ENCODE measurements at regions not wholly inside any gene's neighbourhood (a gene's known extent, or its start where the extent isn't known, plus 50 kb on each side); places are given as distances from the start of the nearest gene placed in this dataset.

DNA sequence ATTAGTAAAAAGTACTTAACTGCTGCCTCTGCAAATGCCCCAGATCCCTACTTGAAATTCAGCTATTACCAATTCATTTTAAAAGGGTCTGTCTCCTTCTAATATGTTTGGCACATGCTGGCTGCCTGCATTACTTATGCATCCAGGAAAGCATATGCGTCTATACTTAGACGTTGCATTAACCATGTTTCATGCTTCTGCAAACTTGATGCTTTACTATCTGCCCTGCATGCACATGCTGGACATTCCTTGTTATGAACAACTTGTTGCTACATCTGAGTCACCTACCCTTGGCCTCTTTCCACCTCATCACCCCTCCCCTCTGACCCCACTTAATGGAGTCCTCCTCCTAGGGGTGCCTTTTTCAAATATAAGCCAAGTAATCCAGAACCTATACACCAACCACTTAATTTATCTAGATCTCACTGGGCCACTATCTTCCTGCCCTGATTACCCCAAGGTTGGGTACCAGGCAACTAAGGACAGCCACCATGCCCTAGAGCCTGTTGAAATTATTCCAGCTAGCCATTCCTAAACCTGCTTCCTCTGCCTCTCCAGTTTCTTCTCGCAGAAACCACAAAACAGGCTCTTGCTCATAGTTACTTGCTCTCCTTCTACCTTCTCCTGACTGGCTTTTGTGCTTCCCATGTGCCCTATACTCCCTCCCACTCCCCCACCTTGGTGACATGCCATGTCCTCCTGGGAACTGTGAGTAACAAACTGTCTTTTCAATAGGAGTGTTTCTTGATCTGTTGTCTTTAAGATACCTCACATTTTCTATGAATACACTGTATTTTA, 1187.9 kb downstream of the REEP3 start:
- Histone ChIP-seq H3K4me3 (no peak overlapping the region), H4K20me1 (ENCODE audit: insufficient read depth, poor library complexity, severe bottlenecking) (no peaks in the 10 kb centered on the region), H3K36me3 (replicated peaks; ENCODE audit: insufficient read depth, low read depth) (no peaks in the 10 kb centered on the region), H2AFZ (no peak overlapping the region), H3K27me3 (no peaks in the 10 kb centered on the region), H3K9me2 (replicated peaks; ENCODE audit: insufficient read depth) (no peaks in the 10 kb centered on the region), H3K27ac (no peak overlapping the region), H3K4me2 (no peak overlapping the region), H3K9me3 (ENCODE audit: low read depth) (no peaks in the 10 kb centered on the region), H3K79me2 (no peaks in the 10 kb centered on the region), H3K4me1 (ENCODE audit: insufficient read depth) (no peaks in the 10 kb centered on the region)
- 94% methylated on average over 3 of the region's 3 CpGs for WGBS (ENCODE audit: low lambda C conversion rate, missing lambda C conversion rate)
- no peak for DNase-seq (ENCODE audit: low spot score)
- TF ChIP-seq EZH2 (IDR thresholded peaks at IDR 0.05; ENCODE audit: borderline replicate concordance) (no peak), CTCF (IDR thresholded peaks at IDR 0.05; ENCODE audit: poor library complexity) (no peak), EZH2phosphoT487 (IDR thresholded peaks at IDR 0.05; ENCODE audit: low read depth, severe bottlenecking, unreplicated experiment) (no peak)

DNA sequence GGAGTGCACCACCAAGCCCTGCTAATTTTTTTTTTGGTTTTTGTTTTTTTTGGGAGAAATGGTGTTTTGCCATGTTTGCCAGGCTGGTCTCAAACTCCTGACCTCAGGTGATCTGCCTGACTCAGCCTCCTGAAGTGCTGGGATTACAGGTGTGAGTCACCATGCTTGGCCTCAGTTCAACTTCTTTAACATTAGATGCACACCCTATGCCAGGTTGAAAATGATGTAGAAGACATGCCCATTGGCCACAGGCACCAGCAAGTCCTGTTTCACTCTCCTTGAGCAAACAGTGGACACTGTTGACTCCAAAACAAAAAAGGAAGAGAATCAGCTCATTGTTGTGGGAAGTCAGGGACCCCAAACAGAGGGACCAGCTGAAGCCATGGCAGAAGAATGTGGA, 1205.3 kb downstream of the REEP3 start:
- Histone ChIP-seq H2AFZ (no peak overlapping the region), H3K9me3 (ENCODE audit: low read depth) (no peaks in the 10 kb centered on the region), H4K20me1 (ENCODE audit: insufficient read depth, poor library complexity, severe bottlenecking) (no peaks in the 10 kb centered on the region), H3K9me2 (replicated peaks; ENCODE audit: insufficient read depth) (no peaks in the 10 kb centered on the region), H3K36me3 (replicated peaks; ENCODE audit: insufficient read depth, low read depth) (no peaks in the 10 kb centered on the region), H3K4me1 (ENCODE audit: insufficient read depth) (no peaks in the 10 kb centered on the region), H3K27ac (no peak overlapping the region), H3K4me2 (no peak overlapping the region), H3K4me3 (no peak overlapping the region), H3K27me3 (no peaks in the 10 kb centered on the region), H3K79me2 (no peaks in the 10 kb centered on the region)
- no peak for DNase-seq (ENCODE audit: low spot score)
- TF ChIP-seq CTCF (IDR thresholded peaks at IDR 0.05; ENCODE audit: poor library complexity) (no peak), EZH2phosphoT487 (IDR thresholded peaks at IDR 0.05; ENCODE audit: low read depth, severe bottlenecking, unreplicated experiment) (no peak), EZH2 (IDR thresholded peaks at IDR 0.05; ENCODE audit: borderline replicate concordance) (no peak)

DNA sequence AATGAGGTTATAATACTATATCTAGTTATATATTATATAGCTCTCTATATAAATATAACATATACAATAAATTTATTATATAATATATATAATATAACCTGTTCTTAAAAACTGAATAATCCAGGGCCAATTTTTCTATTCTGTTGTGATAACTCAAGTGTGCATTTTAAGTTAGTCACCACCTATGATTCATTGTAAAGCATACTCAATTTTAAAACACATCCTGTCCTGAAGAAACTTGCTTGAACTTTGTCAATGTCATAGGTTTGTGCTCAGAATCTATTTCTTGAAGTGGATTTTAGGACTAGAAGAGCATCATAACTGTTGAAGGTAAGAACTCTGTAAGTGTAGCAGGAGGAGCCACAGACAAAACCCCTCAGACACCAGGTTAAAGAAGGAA, 1209.8 kb downstream of the REEP3 start:
- peak overlapping the region; percentile 61 for H3K27ac ChIP-seq
- H4K20me1 ChIP-seq (ENCODE audit: insufficient read depth, poor library complexity, severe bottlenecking): no peaks in the 10 kb centered on the region
- H3K4me1 ChIP-seq (ENCODE audit: insufficient read depth): peaks cover 5% of the 10 kb centered on the region
- no peak overlapping the region for H3K4me2 ChIP-seq
- H3K79me2 ChIP-seq: no peaks in the 10 kb centered on the region
- TF ChIP-seq CTCF (IDR thresholded peaks at IDR 0.05; ENCODE audit: poor library complexity) (no peak), EZH2phosphoT487 (IDR thresholded peaks at IDR 0.05; ENCODE audit: low read depth, severe bottlenecking, unreplicated experiment) (no peak), EZH2 (IDR thresholded peaks at IDR 0.05; ENCODE audit: borderline replicate concordance) (no peak)
- H3K4me3 ChIP-seq: no peak overlapping the region
- no peaks in the 10 kb centered on the region for H3K9me3 ChIP-seq (ENCODE audit: low read depth)
- H3K36me3 ChIP-seq (replicated peaks; ENCODE audit: insufficient read depth, low read depth): no peaks in the 10 kb centered on the region
- no peak for DNase-seq (ENCODE audit: low spot score)
- H2AFZ ChIP-seq: no peak overlapping the region
- H3K27me3 ChIP-seq: no peaks in the 10 kb centered on the region
- no peaks in the 10 kb centered on the region for H3K9me2 ChIP-seq (replicated peaks; ENCODE audit: insufficient read depth)

Data from hepatocyte (in vitro differentiated cells).